Peyer's patch (tissue), 4 donors: ENCODE measurements at regions not wholly inside any gene's neighbourhood (a gene's known extent, or its start where the extent isn't known, plus 50 kb on each side); places are given as distances from the start of the nearest gene placed in this dataset.

Experiments used
- POLR2A ChIP-seq, 2 donors: fragments of 450-650 bp; IDR thresholded peaks; one replicate each; pipeline ENCODE4 v1.5.1; 2017; ENCODE audit warnings: antibody characterized with exemption in 2 of 2, mild to moderate bottlenecking in 2 of 2, moderate library complexity in 2 of 2
- TF ChIP-seq, protein P1 (sequence below), 6 experiments: fragments of 450-650 bp in 4 of 6; fragments of 200-600 bp in 2 of 6; sonication (generic) in 1 of 6; IDR thresholded peaks; one replicate each; pipeline ENCODE4 v1.5.1; 2017 to 2019; ENCODE audit warnings: antibody characterized with exemption in 6 of 6, mild to moderate bottlenecking in 3 of 6, moderate library complexity in 1 of 6

DNA sequence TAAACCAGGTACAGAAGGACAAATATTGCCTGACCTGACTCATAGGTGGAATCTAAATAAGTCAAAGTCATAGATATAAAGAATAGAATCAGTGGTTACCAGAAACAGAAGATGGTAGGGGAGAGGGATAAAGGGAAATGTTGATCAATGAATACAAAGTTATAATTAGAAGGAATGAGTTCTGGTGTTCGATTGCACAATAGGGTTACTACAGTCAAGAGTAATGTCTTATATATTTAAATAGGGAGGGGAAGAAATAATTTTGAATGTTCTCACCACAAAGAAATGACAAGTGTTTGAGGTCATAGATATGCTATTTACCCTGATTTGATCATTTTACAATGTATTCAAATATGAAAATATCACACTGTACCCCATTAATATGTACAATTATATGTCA, 1541.2 kb downstream of the SLITRK1 start:
- TF ChIP-seq, protein P1, sequence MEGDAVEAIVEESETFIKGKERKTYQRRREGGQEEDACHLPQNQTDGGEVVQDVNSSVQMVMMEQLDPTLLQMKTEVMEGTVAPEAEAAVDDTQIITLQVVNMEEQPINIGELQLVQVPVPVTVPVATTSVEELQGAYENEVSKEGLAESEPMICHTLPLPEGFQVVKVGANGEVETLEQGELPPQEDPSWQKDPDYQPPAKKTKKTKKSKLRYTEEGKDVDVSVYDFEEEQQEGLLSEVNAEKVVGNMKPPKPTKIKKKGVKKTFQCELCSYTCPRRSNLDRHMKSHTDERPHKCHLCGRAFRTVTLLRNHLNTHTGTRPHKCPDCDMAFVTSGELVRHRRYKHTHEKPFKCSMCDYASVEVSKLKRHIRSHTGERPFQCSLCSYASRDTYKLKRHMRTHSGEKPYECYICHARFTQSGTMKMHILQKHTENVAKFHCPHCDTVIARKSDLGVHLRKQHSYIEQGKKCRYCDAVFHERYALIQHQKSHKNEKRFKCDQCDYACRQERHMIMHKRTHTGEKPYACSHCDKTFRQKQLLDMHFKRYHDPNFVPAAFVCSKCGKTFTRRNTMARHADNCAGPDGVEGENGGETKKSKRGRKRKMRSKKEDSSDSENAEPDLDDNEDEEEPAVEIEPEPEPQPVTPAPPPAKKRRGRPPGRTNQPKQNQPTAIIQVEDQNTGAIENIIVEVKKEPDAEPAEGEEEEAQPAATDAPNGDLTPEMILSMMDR (IDR thresholded peaks at IDR 0.05): no peak
- TF ChIP-seq POLR2A (IDR thresholded peaks at IDR 0.05): no peak
